ENCODE measurements at regions not wholly inside any gene's neighbourhood (a gene's known extent, or its start where the extent isn't known, plus 50 kb on each side); places are given as distances from the start of the nearest gene placed in this dataset.

DNA sequence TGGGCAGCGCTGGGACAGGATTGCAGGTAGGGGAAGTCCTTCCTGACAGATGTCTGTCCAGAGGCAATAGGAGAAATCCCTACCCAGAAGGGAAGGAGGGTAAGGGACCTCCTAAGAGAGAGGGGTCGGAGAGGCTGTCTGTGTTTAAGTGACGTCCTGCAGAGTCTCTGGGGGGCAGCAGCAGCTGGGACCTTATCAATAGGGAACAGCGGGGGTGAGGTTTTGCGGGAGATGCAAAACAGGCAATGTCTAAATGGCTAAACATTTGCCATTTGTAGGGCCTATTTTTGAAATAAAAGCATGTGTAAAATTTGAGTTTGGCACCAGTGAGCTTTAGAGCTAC, 108.7 kb upstream of the HS6ST1 start:
- H3K4me1 ChIP-seq (ENCODE audit: insufficient read depth, poor library complexity, severe bottlenecking): no peaks in the 10 kb centered on the region
- TF ChIP-seq CTCF (IDR thresholded peaks at IDR 0.05; ENCODE audit: poor library complexity, severe bottlenecking): no peak
- no peak overlapping the region for H3K4me3 ChIP-seq (ENCODE audit: severe bottlenecking)
- H3K27ac ChIP-seq (ENCODE audit: poor library complexity, severe bottlenecking): no peak overlapping the region
- DNase-seq (ENCODE audit: low spot score) (no peak), ATAC-seq (ENCODE audit: low read depth) (no peak)
- H3K27me3 ChIP-seq (ENCODE audit: insufficient read depth, poor library complexity, severe bottlenecking): no peaks in the 10 kb centered on the region
- H3K9me3 ChIP-seq (ENCODE audit: severe bottlenecking): no peaks in the 10 kb centered on the region
- no peaks in the 10 kb centered on the region for H3K36me3 ChIP-seq (ENCODE audit: low read depth)

- TF ChIP-seq CTCF (IDR thresholded peaks at IDR 0.05; ENCODE audit: poor library complexity, severe bottlenecking): no peak
- Histone ChIP-seq H3K4me3 (ENCODE audit: severe bottlenecking) (no peak overlapping the region), H3K9me3 (ENCODE audit: severe bottlenecking) (no peaks in the 10 kb centered on the region), H3K4me1 (ENCODE audit: insufficient read depth, poor library complexity, severe bottlenecking) (no peaks in the 10 kb centered on the region), H3K27ac (ENCODE audit: poor library complexity, severe bottlenecking) (no peak overlapping the region), H3K36me3 (ENCODE audit: low read depth) (no peaks in the 10 kb centered on the region), H3K27me3 (ENCODE audit: insufficient read depth, poor library complexity, severe bottlenecking) (no peaks in the 10 kb centered on the region)
- no peak for ATAC-seq (ENCODE audit: low read depth)
- no peak for DNase-seq (ENCODE audit: low spot score)
Observed at GRCh38 chr2:128428415-128428814, 109.7 kb upstream of the HS6ST1 start.

DNA sequence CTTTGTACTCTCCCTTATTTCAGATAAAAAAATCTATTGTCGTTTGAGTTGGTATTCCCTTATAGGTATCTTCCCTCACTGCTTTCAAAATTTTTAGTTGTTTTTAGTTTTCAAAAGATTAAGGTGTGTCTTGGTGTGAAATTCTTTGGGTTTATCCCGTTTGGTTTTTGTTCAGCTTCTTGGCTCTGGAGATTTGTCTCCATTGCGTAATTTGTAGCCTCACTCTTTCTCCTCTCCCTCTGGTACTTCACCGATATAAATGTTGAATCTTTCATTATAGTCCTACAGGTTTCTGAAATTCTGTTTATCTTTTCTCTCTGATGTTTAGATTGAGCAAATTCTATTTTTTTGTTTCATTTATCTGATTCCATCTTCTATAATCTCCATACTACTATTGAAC, 113.8 kb upstream of the HS6ST1 start:
- Histone ChIP-seq H3K36me3 (ENCODE audit: low read depth) (no peaks in the 10 kb centered on the region), H3K27ac (ENCODE audit: poor library complexity, severe bottlenecking) (no peak overlapping the region), H3K9me3 (ENCODE audit: severe bottlenecking) (no peaks in the 10 kb centered on the region), H3K4me1 (ENCODE audit: insufficient read depth, poor library complexity, severe bottlenecking) (no peaks in the 10 kb centered on the region), H3K4me3 (ENCODE audit: severe bottlenecking) (no peak overlapping the region), H3K27me3 (ENCODE audit: insufficient read depth, poor library complexity, severe bottlenecking) (no peaks in the 10 kb centered on the region)
- ATAC-seq (ENCODE audit: low read depth): no peak
- no peak for DNase-seq (ENCODE audit: low spot score)
- no peak for TF ChIP-seq CTCF (IDR thresholded peaks at IDR 0.05; ENCODE audit: poor library complexity, severe bottlenecking)

- Histone ChIP-seq H3K4me3 (ENCODE audit: severe bottlenecking) (no peak overlapping the region), H3K27me3 (ENCODE audit: insufficient read depth, poor library complexity, severe bottlenecking) (no peaks in the 10 kb centered on the region), H3K4me1 (ENCODE audit: insufficient read depth, poor library complexity, severe bottlenecking) (no peaks in the 10 kb centered on the region), H3K9me3 (ENCODE audit: severe bottlenecking) (no peaks in the 10 kb centered on the region), H3K27ac (ENCODE audit: poor library complexity, severe bottlenecking) (no peak overlapping the region), H3K36me3 (ENCODE audit: low read depth) (no peaks in the 10 kb centered on the region)
- TF ChIP-seq CTCF (IDR thresholded peaks at IDR 0.05; ENCODE audit: poor library complexity, severe bottlenecking): no peak
- ATAC-seq (ENCODE audit: low read depth): no peak
- DNase-seq (ENCODE audit: low spot score): no peak
Observed at GRCh38 chr2:128433911-128434550, 115.4 kb upstream of the HS6ST1 start.

DNA sequence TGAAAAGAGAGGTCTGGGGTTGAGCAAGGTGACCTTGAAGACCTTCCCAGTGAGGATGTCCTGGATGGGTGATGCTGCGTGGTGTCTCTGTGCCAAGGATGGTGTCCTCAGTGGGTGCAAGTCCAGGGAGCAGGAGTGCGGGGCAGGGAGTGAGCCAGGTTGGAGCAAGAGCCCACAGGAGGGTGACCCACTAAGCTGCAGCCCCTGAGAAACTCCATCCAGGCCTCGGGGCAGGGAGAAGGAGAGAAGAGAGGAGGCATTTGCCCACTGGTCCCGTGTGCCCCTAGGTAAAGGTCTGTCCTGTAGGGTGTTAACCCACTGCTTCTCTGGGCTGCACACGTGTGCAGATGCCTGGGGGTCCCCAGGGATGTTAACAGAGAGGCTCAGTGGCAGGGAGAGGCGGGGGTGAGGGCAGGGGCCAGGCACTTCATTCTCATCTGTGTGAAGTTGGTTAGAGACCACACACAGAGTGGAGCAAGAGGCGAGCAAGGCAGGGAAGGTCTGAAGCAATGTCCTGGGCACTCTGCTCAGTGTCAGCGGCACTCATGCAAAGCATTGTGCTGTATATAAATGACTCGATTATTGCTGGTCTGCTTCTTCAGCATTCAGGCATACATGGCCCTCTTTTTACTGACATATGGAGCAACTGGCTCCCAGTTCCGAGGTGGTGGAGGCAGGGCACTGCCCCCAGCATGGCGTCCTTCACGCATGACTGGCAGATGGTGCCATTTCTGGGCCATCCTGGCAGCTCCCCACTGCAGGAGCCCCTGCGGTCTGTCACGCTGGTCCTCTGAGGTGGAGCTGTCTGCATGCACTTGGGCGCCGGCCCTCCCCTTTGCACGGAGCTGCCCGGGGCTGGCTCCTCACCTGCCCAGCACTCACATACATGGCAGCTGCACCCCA, 117.2 kb upstream of the HS6ST1 start:
- Histone ChIP-seq H3K27me3 (ENCODE audit: insufficient read depth, poor library complexity, severe bottlenecking) (no peaks in the 10 kb centered on the region), H3K9me3 (ENCODE audit: severe bottlenecking) (no peaks in the 10 kb centered on the region), H3K27ac (ENCODE audit: poor library complexity, severe bottlenecking) (no peak overlapping the region), H3K4me3 (ENCODE audit: severe bottlenecking) (no peak overlapping the region), H3K4me1 (ENCODE audit: insufficient read depth, poor library complexity, severe bottlenecking) (no peaks in the 10 kb centered on the region), H3K36me3 (ENCODE audit: low read depth) (no peaks in the 10 kb centered on the region)
- DNase-seq (ENCODE audit: low spot score): peak; percentile 37
- no peak for TF ChIP-seq CTCF (IDR thresholded peaks at IDR 0.05; ENCODE audit: poor library complexity, severe bottlenecking)
- ATAC-seq (ENCODE audit: low read depth): no peak
